NCI-H2107 treated with DMSO at 0.1 percent for 48 hours (cell line): ENCODE measurements at regions not wholly inside any gene's neighbourhood (a gene's known extent, or its start where the extent isn't known, plus 50 kb on each side); places are given as distances from the start of the nearest gene placed in this dataset.

ENCODE experiments used
- DNase-seq: peaks from one replicate; lab custom pipeline; 2025; ENCODE audit not compliant: unreplicated experiment; lab: John Stamatoyannopoulos, UW

DNA sequence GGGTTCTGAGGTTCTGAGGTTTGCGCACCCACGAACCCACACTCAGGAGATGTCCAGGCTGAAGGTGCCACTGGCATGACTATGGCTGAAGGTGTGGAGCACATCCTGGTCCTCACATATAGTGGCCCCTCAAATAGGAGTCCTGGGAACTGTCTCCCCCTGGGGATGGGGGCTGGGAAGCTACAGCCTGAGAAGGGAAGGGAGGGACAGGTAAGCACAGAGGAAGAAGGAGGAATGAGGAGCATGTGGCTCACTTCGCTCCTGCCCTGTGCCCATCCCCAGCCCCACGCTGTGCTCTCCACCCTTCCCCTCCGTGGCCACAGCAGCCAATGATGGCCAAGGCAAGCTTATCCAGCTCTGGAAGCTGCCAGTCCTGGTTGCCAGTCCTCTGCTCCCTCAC is 123.9 kb upstream of the LHX1 start:
- DNase-seq, result no peak

GRCh38 chr17:36813957-36814563 is 123.2 kb upstream of the LHX1 start:
- DNase-seq, result no peak

DNA sequence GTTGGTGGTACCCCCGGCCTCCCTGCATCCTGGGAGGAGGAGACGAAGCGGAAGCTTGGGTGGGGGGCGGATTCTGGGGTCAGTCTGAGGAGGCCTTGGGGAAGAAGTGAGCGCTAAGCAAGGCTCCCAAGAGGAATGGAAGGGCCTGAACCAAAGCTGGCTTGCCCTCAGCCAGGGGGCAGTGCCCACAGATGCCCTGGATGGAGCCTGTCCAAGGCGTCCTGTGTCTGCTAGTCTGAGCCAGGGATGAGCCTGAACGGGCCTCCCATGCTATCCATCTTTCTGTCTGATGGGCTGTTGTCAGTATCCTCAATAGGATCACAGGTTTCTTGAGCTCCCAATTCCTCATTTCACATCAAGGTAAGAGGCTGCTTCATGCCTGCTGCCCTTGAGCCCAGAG is 122.3 kb upstream of the LHX1 start:
- DNase-seq, result no peak

GRCh38 chr17:36816214-36816906 is 120.9 kb upstream of the LHX1 start:
- no peak for DNase-seq

- no peak for DNase-seq
Observed at GRCh38 chr17:36816907-36817288, 120.4 kb upstream of the LHX1 start.

DNA sequence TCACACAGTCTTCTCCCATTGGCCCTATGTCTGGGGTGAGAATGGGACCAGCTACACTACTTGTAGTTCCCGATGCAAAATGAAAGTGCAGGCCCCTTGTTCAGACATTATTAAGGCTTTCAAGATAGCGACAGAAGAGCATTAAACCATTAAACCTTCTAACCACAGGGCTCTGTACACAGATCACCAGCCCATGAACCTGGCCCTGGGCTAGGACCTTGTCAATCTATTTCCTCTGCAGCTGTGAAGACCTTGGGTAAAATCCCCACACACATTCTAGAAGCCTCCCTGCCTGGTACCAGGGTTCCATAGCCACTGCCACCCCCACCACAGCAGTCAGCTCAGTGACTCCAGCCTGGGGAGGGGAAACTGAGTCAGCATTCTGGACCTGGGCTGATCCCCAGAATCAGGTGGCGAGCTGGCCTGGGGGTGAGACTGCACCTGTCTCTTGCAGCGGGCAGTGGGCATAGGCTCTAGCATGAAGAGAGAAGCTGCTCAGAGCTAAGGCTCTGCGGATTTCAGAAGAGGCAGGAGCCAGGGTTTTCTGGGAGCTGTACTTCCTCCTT is 119.7 kb upstream of the LHX1 start:
- no peak for DNase-seq

GRCh38 chr17:36818134-36818825 is 119.0 kb upstream of the LHX1 start:
- no peak for DNase-seq

GRCh38 chr17:36823850-36824677 is 113.2 kb upstream of the LHX1 start:
- no peak for DNase-seq

DNA sequence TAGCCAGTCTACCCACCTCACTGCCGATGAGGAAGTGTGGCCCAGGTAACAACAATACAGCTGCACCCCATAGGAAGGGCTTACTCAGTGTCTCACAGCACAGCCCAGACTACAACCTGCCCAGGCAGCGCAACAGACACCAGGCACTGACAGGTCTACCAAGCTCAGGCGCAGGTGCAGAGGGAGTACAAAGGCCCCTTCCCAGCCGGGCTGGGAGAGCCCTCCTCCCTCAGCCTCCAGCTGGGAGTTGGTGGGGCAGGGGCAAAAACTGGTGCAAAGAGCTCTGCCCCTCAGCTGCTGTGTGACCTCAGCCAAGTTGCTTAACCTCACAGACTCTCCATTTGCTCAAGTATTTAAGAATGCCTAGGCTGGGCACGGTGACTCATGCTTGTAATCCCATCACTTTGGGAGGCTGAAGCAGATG is 112.6 kb upstream of the LHX1 start:
- DNase-seq, result no peak

DNA sequence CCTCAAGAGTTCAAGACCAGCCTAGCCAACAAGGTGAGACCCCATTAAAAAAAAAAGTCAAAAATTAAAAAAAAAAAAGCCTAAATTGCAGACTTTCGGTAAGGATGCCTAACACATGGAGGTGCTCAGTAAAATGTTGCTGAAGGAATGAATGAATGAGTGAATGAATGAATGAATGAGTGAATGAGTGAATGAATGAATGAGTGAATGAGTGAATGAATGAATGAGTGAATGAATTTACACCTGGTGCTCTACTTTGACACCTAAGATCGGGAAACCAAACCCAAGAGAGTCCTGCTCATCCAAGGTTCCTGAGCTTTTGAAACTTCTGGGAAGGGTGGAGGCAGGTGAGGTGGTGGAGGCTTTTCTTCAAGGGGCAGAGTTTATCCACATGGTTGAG is 112.2 kb upstream of the LHX1 start:
- no peak for DNase-seq

- no peak for DNase-seq
Observed at GRCh38 chr17:36825521-36825920, 111.8 kb upstream of the LHX1 start.

GRCh38 chr17:36825951-36826350 is 111.3 kb upstream of the LHX1 start:
- DNase-seq, result no peak

DNA sequence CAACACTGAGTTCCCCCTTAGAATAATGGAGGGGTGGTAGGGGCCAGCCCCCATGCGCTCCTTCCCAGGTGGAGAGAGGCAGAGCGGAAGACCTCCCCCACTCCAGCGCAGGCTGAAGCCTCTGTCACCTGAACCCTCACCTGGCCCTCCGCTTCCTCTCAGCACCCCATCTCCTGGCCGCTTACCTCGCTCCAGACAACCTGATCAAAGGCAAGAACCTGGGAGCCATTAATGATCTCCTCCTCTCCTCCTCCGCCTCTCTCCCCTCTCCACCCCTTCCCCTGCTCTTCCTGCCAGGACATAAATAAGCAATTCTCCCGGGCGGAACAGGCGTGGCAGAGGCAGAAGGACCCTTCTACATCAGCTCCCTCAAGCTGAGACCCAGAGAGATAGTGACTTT is 110.2 kb upstream of the LHX1 start:
- no peak for DNase-seq

GRCh38 chr17:36829676-36830075 is 107.6 kb upstream of the LHX1 start:
- DNase-seq, result no peak

- DNase-seq, result no peak
Observed at GRCh38 chr17:36833279-36833678, 104.0 kb upstream of the LHX1 start.

DNA sequence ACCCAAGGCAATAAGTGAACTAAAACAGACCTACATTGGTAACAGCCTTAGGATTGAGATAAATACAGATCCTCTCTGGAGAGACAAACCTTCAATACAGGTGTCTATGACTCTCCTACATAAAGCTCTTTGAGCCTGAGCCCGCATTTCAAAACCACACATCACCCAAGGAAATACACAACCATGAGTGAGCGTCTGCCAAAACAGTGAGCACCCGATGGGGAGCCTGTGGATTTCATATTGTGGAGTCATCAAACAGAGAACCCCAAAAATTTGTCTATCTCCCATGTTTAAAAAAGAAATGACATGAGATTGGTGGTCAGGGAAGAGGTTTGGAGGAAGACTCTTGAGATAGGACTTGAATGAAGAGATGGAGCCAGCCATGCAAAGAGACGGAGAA is 102.2 kb upstream of the LHX1 start:
- DNase-seq, result no peak

DNA sequence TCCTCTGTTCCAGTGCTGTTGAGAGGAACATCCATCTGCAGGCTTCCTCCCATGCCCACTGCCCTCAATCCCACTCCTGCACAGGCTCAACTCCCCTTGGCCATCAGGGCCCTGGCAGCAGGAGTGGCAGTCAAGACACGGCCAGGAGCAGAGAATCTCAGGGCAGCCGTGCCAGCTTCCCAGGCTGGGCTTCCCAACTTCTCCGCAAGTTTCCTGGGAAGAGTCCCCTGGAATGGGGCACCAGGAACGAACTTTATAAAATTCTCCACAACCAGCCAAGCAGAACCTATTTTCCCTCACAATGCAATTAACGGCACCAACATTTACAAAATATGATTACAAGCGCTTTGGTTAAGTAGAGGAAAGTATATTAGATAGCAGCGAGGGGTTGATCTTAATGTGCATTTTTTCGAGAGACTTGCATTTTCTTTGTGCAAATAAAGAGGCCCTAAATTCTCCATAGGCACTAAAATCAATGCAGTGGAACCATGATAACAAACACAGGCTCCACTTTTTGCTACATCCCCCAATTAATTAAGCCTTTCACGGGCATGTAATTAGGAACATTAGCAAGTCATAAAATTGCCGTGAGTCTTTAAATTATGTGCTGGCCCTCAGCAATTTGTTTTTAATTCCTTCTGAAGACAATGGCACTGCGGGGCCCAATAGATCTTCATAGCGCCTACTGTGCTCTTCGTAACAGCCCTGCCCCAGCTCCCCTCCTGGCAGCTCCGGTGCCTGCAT is 99.9 kb upstream of the LHX1 start:
- no peak for DNase-seq

- no peak for DNase-seq
Observed at GRCh38 chr17:36837939-36838272, 99.4 kb upstream of the LHX1 start.

GRCh38 chr17:36839256-36839655 is 98.0 kb upstream of the LHX1 start:
- DNase-seq, result no peak

DNA sequence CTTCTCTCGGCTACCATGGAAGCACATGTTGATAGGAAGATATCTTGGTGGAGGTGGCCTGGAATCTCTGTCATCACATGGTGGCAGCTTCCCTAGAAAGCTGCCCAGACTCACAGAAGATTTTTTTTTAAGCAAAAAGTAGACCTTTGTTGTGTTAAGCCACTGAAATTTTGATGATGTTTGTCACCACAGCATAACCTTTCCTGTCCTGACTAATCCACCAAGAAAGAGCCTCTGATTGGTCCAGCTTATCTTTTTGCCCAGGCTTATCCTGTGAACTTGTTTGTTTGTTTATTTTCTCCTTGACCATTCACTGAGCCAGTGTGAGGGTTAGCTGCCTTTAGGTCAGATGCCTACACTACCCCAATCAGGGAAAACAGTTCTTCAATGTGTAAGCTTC is 96.5 kb upstream of the LHX1 start:
- DNase-seq, result no peak
